GM21529 (cell line): ENCODE measurements at regions not wholly inside any gene's neighbourhood (a gene's known extent, or its start where the extent isn't known, plus 50 kb on each side); places are given as distances from the start of the nearest gene placed in this dataset.

Source experiments
- ATAC-seq: cut with Tn5 transposase; IDR thresholded peaks from one replicate; pipeline ENCODE4 v1.9.1; 2021; ENCODE audit not compliant: unreplicated experiment

- no peak for ATAC-seq
These were observed 399.8 kb downstream of the CDH7 start for GRCh38 chr18:66150650-66151049.

- no peak for ATAC-seq
These were observed 392.2 kb downstream of the CDH7 start for GRCh38 chr18:66143029-66143428.

GRCh38 chr18:66141716-66142115, 390.9 kb downstream of the CDH7 start:
- no peak for ATAC-seq

- ATAC-seq: no peak
These were observed 387.8 kb downstream of the CDH7 start for GRCh38 chr18:66138642-66139041.

- ATAC-seq: no peak
These were observed 385.2 kb downstream of the CDH7 start for GRCh38 chr18:66136039-66136438.

GRCh38 chr18:66129248-66129647, 378.4 kb downstream of the CDH7 start:
- ATAC-seq: no peak

- no peak for ATAC-seq
These were observed 375.5 kb downstream of the CDH7 start for GRCh38 chr18:66126266-66126665.

- no peak for ATAC-seq
These were observed 373.6 kb downstream of the CDH7 start for GRCh38 chr18:66124394-66124793.

GRCh38 chr18:66119347-66119746, 368.5 kb downstream of the CDH7 start:
- ATAC-seq: no peak

GRCh38 chr18:66111018-66111417, 360.2 kb downstream of the CDH7 start:
- ATAC-seq: no peak

- no peak for ATAC-seq
These were observed 359.8 kb downstream of the CDH7 start for GRCh38 chr18:66110607-66111006.

- ATAC-seq: no peak
These were observed 359.2 kb downstream of the CDH7 start for GRCh38 chr18:66109981-66110380.

- ATAC-seq: no peak
These were observed 356.7 kb downstream of the CDH7 start for GRCh38 chr18:66107546-66107945.

GRCh38 chr18:66105016-66105415, 354.2 kb downstream of the CDH7 start:
- ATAC-seq: no peak

GRCh38 chr18:66103550-66103949, 352.7 kb downstream of the CDH7 start:
- no peak for ATAC-seq

- no peak for ATAC-seq
These were observed 332.3 kb downstream of the CDH7 start for GRCh38 chr18:66083078-66083477.

- ATAC-seq: no peak
These were observed 328.4 kb downstream of the CDH7 start for GRCh38 chr18:66078925-66079800.

GRCh38 chr18:66077066-66077465, 326.3 kb downstream of the CDH7 start:
- ATAC-seq: no peak

- no peak for ATAC-seq
These were observed 315.4 kb downstream of the CDH7 start for GRCh38 chr18:66066191-66066590.

- ATAC-seq: no peak
These were observed 297.6 kb downstream of the CDH7 start for GRCh38 chr18:66048406-66048805.

GRCh38 chr18:66046032-66046602, 295.3 kb downstream of the CDH7 start:
- peak; percentile 59 for ATAC-seq

GRCh38 chr18:66043009-66043408, 292.2 kb downstream of the CDH7 start:
- ATAC-seq: no peak

GRCh38 chr18:66013969-66014368, 263.2 kb downstream of the CDH7 start:
- no peak for ATAC-seq
